Mesodermal cell (in vitro differentiated cells): ENCODE measurements at regions not wholly inside any gene's neighbourhood (a gene's known extent, or its start where the extent isn't known, plus 50 kb on each side); places are given as distances from the start of the nearest gene placed in this dataset.
"Not testable (repeated sequence)": the region's sequence is repeated elsewhere in the genome, so short reads cannot be mapped to it uniquely, and the experiment has no call there.

Experiments used
- H3K27ac ChIP-seq: 2 replicates; pipeline ENCODE4 v1.7.0; 2013; ENCODE audit warnings: mild to moderate bottlenecking, low read depth, low read length, moderate library complexity; ENCODE audit not compliant: severe bottlenecking
- H3K36me3 ChIP-seq: 2 replicates; pipeline ENCODE4 v1.7.1; 2013; ENCODE audit warnings: mild to moderate bottlenecking, low read length, moderate library complexity; ENCODE audit not compliant: control insufficient read depth, insufficient read depth
- H3K4me1 ChIP-seq: one replicate; pipeline ENCODE4 v1.7.1; 2013; ENCODE audit warnings: mild to moderate bottlenecking, low read length; ENCODE audit not compliant: insufficient read depth, control insufficient read depth, poor library complexity, severe bottlenecking
- H3K4me3 ChIP-seq: 2 replicates; pipeline ENCODE4 v1.7.0; 2013; ENCODE audit warnings: low read length, control low read depth, mild to moderate bottlenecking; ENCODE audit not compliant: insufficient read depth, poor library complexity, severe bottlenecking; ENCODE audit errors: extremely low read depth
- H3K9me3 ChIP-seq: 2 replicates; pipeline ENCODE4 v1.7.1; 2013; ENCODE audit warnings: mild to moderate bottlenecking, low read length, moderate library complexity; ENCODE audit not compliant: control insufficient read depth
- WGBS, 2 experiments: methylation state at CpG; one replicate each; pipeline ENCODE4 v1.1.5; 2013; ENCODE audit warnings: missing lambda C conversion rate in 2 of 2; ENCODE audit not compliant: insufficient coverage in 2 of 2; 5-methylcytosine and 5-hydroxymethylcytosine counted together

DNA sequence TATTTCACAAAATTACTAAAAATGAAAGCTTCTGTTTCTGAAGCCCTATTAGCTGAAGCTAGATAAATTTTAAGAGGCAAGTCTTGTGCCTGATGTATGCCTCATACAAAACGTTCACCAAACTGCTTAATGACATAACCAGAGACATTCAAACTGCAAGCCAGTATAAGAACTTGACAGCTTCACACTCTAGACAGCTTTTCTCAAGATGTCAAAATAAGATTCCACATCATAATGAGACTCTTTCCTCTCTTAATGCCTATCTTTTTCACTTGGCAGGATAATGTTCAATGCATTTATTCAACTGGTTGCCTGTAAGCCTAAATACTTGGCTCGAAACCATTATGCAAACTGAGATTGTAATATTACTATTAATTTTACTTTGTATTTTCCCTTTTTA is 424.0 kb downstream of the LTN1 start:
- Histone ChIP-seq H3K27ac (no peak overlapping the region), H3K36me3 (no peaks in the 10 kb centered on the region), H3K4me1 (no peaks in the 10 kb centered on the region), H3K9me3 (no peaks in the 10 kb centered on the region), H3K4me3 (no peak overlapping the region)
- WGBS, 2 experiments, result 40 to 89% methylated on average over 1 of the region's 2 CpGs

GRCh38 chr21:28563933-28564332 is 428.7 kb downstream of the LTN1 start:
- H3K36me3 ChIP-seq, H3K4me1 ChIP-seq, H3K9me3 ChIP-seq, H3K27ac ChIP-seq, H3K4me3 ChIP-seq: not testable (repeated sequence)
- whole genome bisulfite sequencing, 2 experiments, result no CpG with 5 or more reads among the region's 18 CpGs

DNA sequence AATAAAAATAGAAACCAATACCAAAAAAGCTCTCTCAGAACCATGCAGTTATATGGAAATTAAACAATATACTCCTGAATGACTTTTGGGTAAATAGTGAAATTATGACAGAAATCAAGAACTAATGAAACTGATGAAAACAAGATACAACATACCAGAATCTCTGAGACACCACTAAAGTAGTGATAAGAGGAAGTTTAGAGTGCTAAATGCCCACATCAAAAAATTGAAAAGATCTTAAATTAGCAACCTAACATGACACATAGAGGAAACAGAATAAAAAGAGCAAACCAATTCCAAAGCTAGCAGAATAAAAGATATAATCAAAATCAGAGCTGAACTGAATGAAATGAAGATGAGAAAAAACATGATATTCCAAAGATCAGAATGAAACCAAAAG is 430.9 kb downstream of the LTN1 start:
- no peak overlapping the region for H3K27ac ChIP-seq
- H3K9me3 ChIP-seq, result no peaks in the 10 kb centered on the region
- H3K4me3 ChIP-seq, result no peak overlapping the region
- H3K36me3 ChIP-seq, result no peaks in the 10 kb centered on the region
- no peaks in the 10 kb centered on the region for H3K4me1 ChIP-seq

DNA sequence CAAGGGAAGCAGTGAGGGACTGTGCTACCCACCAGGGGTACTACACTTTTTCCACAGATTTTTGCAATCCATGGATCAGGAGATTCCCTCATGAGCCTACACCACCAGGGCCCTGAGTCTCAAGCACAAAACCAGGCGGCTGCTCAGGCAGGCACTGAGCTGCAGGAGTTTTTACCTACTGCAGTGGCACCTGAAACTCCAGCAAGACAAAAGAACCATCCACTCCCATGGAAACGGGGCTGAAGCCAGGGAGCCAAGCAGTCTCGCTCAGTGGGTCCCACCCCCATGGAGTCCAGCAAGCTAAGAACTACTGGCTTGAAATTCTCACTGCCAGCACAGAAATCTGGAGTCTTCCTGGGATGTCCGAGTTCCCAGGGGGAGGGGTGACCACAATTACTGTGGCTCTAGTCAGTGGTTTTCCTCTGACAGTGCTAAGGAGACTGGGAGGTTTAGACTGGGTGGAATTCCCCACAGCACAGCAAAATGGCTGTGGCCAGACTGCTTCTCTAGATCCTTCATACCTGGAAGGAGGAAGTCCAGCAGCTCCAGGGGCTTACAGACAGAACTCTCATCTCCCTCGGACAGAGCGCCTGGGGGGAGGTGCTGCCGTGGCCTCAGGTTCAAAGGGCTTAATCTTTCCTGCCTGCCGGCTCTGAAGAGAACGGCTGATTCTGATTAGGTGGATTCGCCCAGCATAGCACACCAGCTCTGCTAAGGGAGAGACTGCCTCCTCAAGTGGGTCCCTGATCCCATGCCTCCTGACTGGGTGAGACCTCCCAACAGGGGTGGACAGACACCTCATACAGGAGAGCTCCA is 437.8 kb downstream of the LTN1 start:
- WGBS, 2 experiments, result 82 to 96% methylated on average over 7 of the region's 10 CpGs
- no peak overlapping the region for H3K27ac ChIP-seq
- H3K4me3 ChIP-seq, result no peak overlapping the region

GRCh38 chr21:28550057-28550825 is 442.4 kb downstream of the LTN1 start:
- H3K4me3 ChIP-seq, result no peak overlapping the region
- H3K4me1 ChIP-seq, result no peaks in the 10 kb centered on the region
- H3K36me3 ChIP-seq, result no peaks in the 10 kb centered on the region
- no CpG with 5 or more reads among the region's 2 CpGs for WGBS, 2 experiments
- no peaks in the 10 kb centered on the region for H3K9me3 ChIP-seq
- no peak overlapping the region for H3K27ac ChIP-seq

More for the DNA sequence above, 437.8 kb downstream of the LTN1 start:
- H3K4me1 ChIP-seq, result no peaks in the 10 kb centered on the region
- no peaks in the 10 kb centered on the region for H3K36me3 ChIP-seq
- no peaks in the 10 kb centered on the region for H3K9me3 ChIP-seq

DNA sequence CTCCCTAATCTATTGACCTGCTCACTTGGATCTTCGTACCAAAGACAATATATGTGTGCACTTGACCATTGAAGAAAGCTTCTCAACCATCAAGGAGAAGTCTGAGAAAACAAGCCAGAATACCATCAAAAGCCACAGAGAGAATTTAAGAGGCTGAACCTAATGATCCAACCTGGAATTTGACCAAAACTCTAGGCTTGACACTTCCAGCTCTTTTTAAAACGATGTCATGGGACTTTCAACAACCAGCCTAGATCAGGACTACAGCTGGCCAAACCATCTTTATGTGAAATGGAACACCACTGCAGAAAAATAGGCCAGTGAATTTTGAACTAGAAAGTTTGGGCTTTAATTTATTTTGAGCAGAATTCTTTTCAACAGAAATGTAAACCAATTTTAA is 444.4 kb downstream of the LTN1 start:
- no peaks in the 10 kb centered on the region for H3K4me1 ChIP-seq
- no peak overlapping the region for H3K27ac ChIP-seq
- no peak overlapping the region for H3K4me3 ChIP-seq
- WGBS, 2 experiments, result 70 to 92% methylated on average over 2 of the region's 2 CpGs
- H3K36me3 ChIP-seq, result no peaks in the 10 kb centered on the region
- H3K9me3 ChIP-seq, result no peaks in the 10 kb centered on the region

GRCh38 chr21:28547766-28548165 is 444.9 kb downstream of the LTN1 start:
- Histone ChIP-seq H3K4me3 (no peak overlapping the region), H3K27ac (no peak overlapping the region), H3K4me1 (no peaks in the 10 kb centered on the region), H3K9me3 (no peaks in the 10 kb centered on the region), H3K36me3 (no peaks in the 10 kb centered on the region)
- WGBS, 2 experiments, result 86 to 100% methylated on average over 1 of the region's 3 CpGs

DNA sequence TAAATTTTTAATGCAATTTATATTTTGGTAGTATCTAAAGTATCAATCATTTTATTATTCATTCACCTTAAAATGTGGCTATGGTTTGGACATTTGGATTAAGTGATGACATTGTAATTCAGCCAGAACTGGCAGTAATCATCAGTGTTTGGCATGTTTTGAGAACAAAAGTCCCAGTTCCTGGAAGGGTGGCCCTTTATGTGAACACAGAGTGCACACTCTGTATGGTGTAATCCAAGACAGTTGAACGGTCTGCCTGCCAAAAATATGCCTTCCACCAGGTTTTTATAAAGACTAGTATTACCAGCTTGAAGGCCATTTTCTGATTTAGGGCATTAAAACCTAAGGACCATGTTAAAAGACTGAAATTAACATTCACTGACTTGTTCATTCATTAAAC is 448.7 kb downstream of the LTN1 start:
- Histone ChIP-seq H3K4me3 (no peak overlapping the region), H3K27ac (no peak overlapping the region), H3K36me3 (no peaks in the 10 kb centered on the region), H3K9me3 (no peaks in the 10 kb centered on the region), H3K4me1 (no peaks in the 10 kb centered on the region)
- 71 to 100% methylated on average over 1 of the region's 1 CpG for WGBS, 2 experiments

GRCh38 chr21:28541371-28542112 is 451.1 kb downstream of the LTN1 start:
- 95 to 98% methylated on average over 7 of the region's 9 CpGs for WGBS, 2 experiments
- H3K4me1 ChIP-seq, result no peaks in the 10 kb centered on the region
- H3K27ac ChIP-seq, result no peak overlapping the region
- H3K4me3 ChIP-seq, result no peak overlapping the region
- H3K36me3 ChIP-seq, result no peaks in the 10 kb centered on the region
- no peaks in the 10 kb centered on the region for H3K9me3 ChIP-seq

DNA sequence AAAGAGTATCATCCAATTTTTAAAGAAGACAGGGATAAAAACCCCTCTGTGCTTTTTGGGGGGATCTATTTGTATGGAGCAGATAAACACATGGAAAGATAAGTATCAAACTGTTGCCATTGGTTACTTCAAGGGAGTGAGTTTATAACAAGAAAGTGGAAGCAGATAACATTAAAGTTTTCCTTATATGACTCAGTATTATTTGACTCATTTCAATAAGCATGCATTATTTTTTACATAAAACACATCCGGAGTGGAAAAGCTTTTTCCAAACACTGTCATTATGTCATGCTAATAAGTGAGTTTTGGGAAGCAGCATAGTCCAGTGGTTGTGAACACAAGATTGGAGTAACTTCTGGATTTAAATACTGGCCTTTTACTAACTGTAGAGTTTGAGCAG is 452.2 kb downstream of the LTN1 start:
- Histone ChIP-seq H3K27ac (no peak overlapping the region), H3K9me3 (no peaks in the 10 kb centered on the region), H3K4me3 (no peak overlapping the region), H3K36me3 (no peaks in the 10 kb centered on the region), H3K4me1 (no peaks in the 10 kb centered on the region)
- WGBS, 2 experiments, result no CpG with 5 or more reads among the region's 1 CpG

DNA sequence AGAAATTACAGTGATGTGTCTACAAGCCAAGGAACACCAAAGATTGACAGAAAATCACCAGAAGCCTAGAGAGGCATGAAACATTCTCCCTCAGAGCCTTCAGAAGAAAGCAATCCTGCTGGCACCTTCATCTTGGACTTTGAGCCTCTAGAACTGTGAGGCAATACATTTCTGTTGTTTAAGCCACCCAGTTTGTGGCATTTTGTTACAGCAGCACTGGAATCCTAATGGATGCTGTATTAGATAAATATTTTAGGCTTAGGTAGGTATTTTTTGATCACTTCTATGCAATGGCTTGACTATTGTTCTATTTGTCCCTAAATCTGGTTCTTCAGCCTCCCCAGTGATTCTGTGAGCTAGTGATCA is 453.1 kb downstream of the LTN1 start:
- no peaks in the 10 kb centered on the region for H3K9me3 ChIP-seq
- no peaks in the 10 kb centered on the region for H3K4me1 ChIP-seq
- no peaks in the 10 kb centered on the region for H3K36me3 ChIP-seq
- H3K4me3 ChIP-seq, result no peak overlapping the region
- H3K27ac ChIP-seq, result no peak overlapping the region
